HTR-8/SVneo (cell line): ENCODE measurements at regions not wholly inside any gene's neighbourhood (a gene's known extent, or its start where the extent isn't known, plus 50 kb on each side); places are given as distances from the start of the nearest gene placed in this dataset.

ENCODE experiments used
- DNase-seq: peaks from one replicate; pipeline ENCODE4 v3.0.0; 2011; ENCODE audit warnings: low spot score, mixed read lengths; ENCODE audit not compliant: insufficient read length
- FAIRE-seq: peaks from 2 replicates; lab custom pipeline; 2011; peaks lifted over from hg19 to GRCh38; lab: Jason Lieb, UNC

GRCh38 chr10:78991187-78991586 lies 77.6 kb upstream of the ZMIZ1 start:
- FAIRE-seq, result no peak
- no peak for DNase-seq

- DNase-seq (no peak), FAIRE-seq (no peak)
Measured at GRCh38 chr10:78992333-78992732, 76.4 kb upstream of the ZMIZ1 start.

- FAIRE-seq (no peak), DNase-seq (no peak)
Measured at GRCh38 chr10:78993261-78993945, 75.4 kb upstream of the ZMIZ1 start.

- DNase-seq (no peak), FAIRE-seq (no peak)
Measured at GRCh38 chr10:78995987-78996791, 72.6 kb upstream of the ZMIZ1 start.

GRCh38 chr10:78996792-78997129 lies 72.0 kb upstream of the ZMIZ1 start:
- DNase-seq (no peak), FAIRE-seq (no peak)

GRCh38 chr10:78997635-78998618 lies 70.8 kb upstream of the ZMIZ1 start:
- DNase-seq (no peak), FAIRE-seq (no peak)

- no peak for FAIRE-seq
- no peak for DNase-seq
Measured at GRCh38 chr10:79001082-79001885, 67.5 kb upstream of the ZMIZ1 start.

GRCh38 chr10:79002336-79002735 lies 66.4 kb upstream of the ZMIZ1 start:
- FAIRE-seq (no peak), DNase-seq (no peak)

GRCh38 chr10:79003183-79004100 lies 65.3 kb upstream of the ZMIZ1 start:
- no peak for DNase-seq
- FAIRE-seq, result no peak

GRCh38 chr10:79004311-79004710 lies 64.5 kb upstream of the ZMIZ1 start:
- FAIRE-seq, result no peak
- DNase-seq, result no peak

GRCh38 chr10:79005126-79005810 lies 63.5 kb upstream of the ZMIZ1 start:
- DNase-seq (no peak), FAIRE-seq (no peak)

- no peak for FAIRE-seq
- DNase-seq, result no peak
Measured at GRCh38 chr10:79007018-79007417, 61.7 kb upstream of the ZMIZ1 start.

GRCh38 chr10:79007421-79008319 lies 61.1 kb upstream of the ZMIZ1 start:
- DNase-seq (no peak), FAIRE-seq (no peak)

GRCh38 chr10:79009145-79009544 lies 59.6 kb upstream of the ZMIZ1 start:
- no peak for FAIRE-seq
- DNase-seq, result no peak

GRCh38 chr10:79012567-79012966 lies 56.2 kb upstream of the ZMIZ1 start:
- DNase-seq, result no peak
- FAIRE-seq, result no peak

- no peak for FAIRE-seq
- DNase-seq, result no peak
Measured at GRCh38 chr10:79013406-79013987, 55.3 kb upstream of the ZMIZ1 start.

GRCh38 chr10:79014796-79015195 lies 54.0 kb upstream of the ZMIZ1 start:
- FAIRE-seq (no peak), DNase-seq (no peak)
